A549 (cell line): ENCODE measurements at regions not wholly inside any gene's neighbourhood (a gene's known extent, or its start where the extent isn't known, plus 50 kb on each side); places are given as distances from the start of the nearest gene placed in this dataset.

Experiments
- ATAC-seq, 2 experiments: fragments of 200-7000 bp in 1 of 2; fragments of >200 bp in 1 of 2; cut with Nextera tagmentation in 1 of 2; cut with Tn5 transposase in 1 of 2; 3 replicates each; pipeline versions ENCODE4 v1.8.0 to v1.9.1; 2018 to 2020; ENCODE audit warnings: mild to moderate bottlenecking in 1 of 2, moderate library complexity in 1 of 2
- CTCF ChIA-PET: fragments of 300-600 bp; sonication (Branson Sonifier 250); formaldehyde crosslinking; extraction: SDS; loops from one replicate; lab custom pipeline; 2021; ENCODE audit warnings: antibody characterized with exemption, inconsistent platforms; lab: Yijun Ruan, JAX
- POLR2A ChIA-PET: fragments of 350-600 bp; formaldehyde crosslinking; extraction: SDS; loops from one replicate; lab custom pipeline; 2021; ENCODE audit warnings: antibody characterized with exemption, inconsistent platforms; lab: Yijun Ruan, JAX
- DNase-seq, 2 experiments: peaks; one replicate each; pipeline versions ENCODE4 v3.0.0 to v3.0.0-alpha.2; 2011 to 2016; ENCODE audit warnings: low read depth in 1 of 2, low spot score in 1 of 2
- FAIRE-seq: peaks from 2 replicates; lab custom pipeline; 2011; peaks lifted over from hg19 to GRCh38; lab: Jason Lieb, UNC
- H3K27ac ChIP-seq, 2 experiments: fragments of >200 bp; sonication (Bioruptor Twin); formaldehyde crosslinking; 3 replicates each; pipeline ENCODE4 v1.5.1; 2016 to 2017
- H3K4me1 ChIP-seq: fragments of >200 bp; sonication (Bioruptor Twin); formaldehyde crosslinking; 3 replicates; pipeline ENCODE4 v1.6.1; 2016
- H3K4me2 ChIP-seq: fragments of >200 bp; sonication (Bioruptor Twin); formaldehyde crosslinking; 3 replicates; pipeline ENCODE4 v1.6.1; 2016
- H3K4me3 ChIP-seq: fragments of >200 bp; sonication (Bioruptor Twin); formaldehyde crosslinking; 3 replicates; pipeline ENCODE4 v1.5.1; 2016
- H3K9me3 ChIP-seq: fragments of >200 bp; sonication (Bioruptor Twin); formaldehyde crosslinking; 3 replicates; pipeline ENCODE4 v1.6.1; 2016
- BCL3 ChIP-seq: fragments of >200 bp; sonication (Bioruptor Twin); formaldehyde crosslinking; IDR thresholded peaks from 3 replicates; pipeline ENCODE4 v1.6.1; 2016
- BHLHE40 ChIP-seq: IDR thresholded peaks from 2 replicates; pipeline ENCODE4 v1.6.1; 2012; ENCODE audit warnings: low read depth, low read length, inconsistent platforms
- CBX2 ChIP-seq: fragments of 200-600 bp; sonication (generic); IDR thresholded peaks from 2 replicates; pipeline ENCODE4 v1.6.1; 2016; ENCODE audit warnings: low read depth, mild to moderate bottlenecking, borderline replicate concordance
- CHD2 ChIP-seq: fragments of 150-350 bp; IDR thresholded peaks from 2 replicates; pipeline ENCODE4 v1.6.1; 2014; ENCODE audit warnings: low read length; ENCODE audit not compliant: partially characterized antibody
- CHD4 ChIP-seq: fragments of 200-600 bp; sonication (generic); IDR thresholded peaks from 2 replicates; pipeline ENCODE4 v1.6.1; 2016; ENCODE audit warnings: antibody characterized with exemption, mild to moderate bottlenecking, borderline replicate concordance
- FOXS1 ChIP-seq: fragments of 250-450 bp; sonication (Bioruptor Pico); IDR thresholded peaks from 2 replicates; pipeline ENCODE4 v1.5.0; 2020; ENCODE audit warnings: mild to moderate bottlenecking, moderate library complexity
- GATA3 ChIP-seq: IDR thresholded peaks from 2 replicates; pipeline ENCODE4 v1.6.1; 2012; ENCODE audit warnings: borderline replicate concordance
- HDAC2 ChIP-seq: fragments of 200-600 bp; sonication (generic); IDR thresholded peaks from 2 replicates; pipeline ENCODE4 v1.6.1; 2016
- HEYL ChIP-seq: fragments of 250-450 bp; sonication (Bioruptor Pico); IDR thresholded peaks from 2 replicates; pipeline ENCODE4 v1.8.0; 2021; ENCODE audit warnings: mild to moderate bottlenecking, moderate library complexity
- HOXB13 ChIP-seq: fragments of 250-450 bp; sonication (Bioruptor Pico); IDR thresholded peaks from 2 replicates; pipeline ENCODE4 v1.5.0; 2020; ENCODE audit warnings: low read depth, mild to moderate bottlenecking, moderate library complexity
- HOXB5 ChIP-seq: fragments of 250-450 bp; sonication (Bioruptor Pico); IDR thresholded peaks from 2 replicates; pipeline ENCODE4 v1.5.0; 2020; ENCODE audit warnings: mild to moderate bottlenecking, moderate library complexity
- JUN ChIP-seq, 2 experiments: fragments of >200 bp; sonication (Bioruptor Twin); formaldehyde crosslinking; IDR thresholded peaks; 2 replicates in 1 of 2; 3 replicates in 1 of 2; pipeline ENCODE4 v1.6.1; 2016 to 2017
- KDM1A ChIP-seq: fragments of 200-600 bp; sonication (generic); IDR thresholded peaks from 2 replicates; pipeline ENCODE4 v1.6.1; 2016; ENCODE audit warnings: low read depth, mild to moderate bottlenecking
- KDM5A ChIP-seq: fragments of 200-600 bp; sonication (generic); IDR thresholded peaks from 2 replicates; pipeline ENCODE4 v1.6.1; 2016; ENCODE audit warnings: antibody characterized with exemption, mild to moderate bottlenecking
- NFE2L2 ChIP-seq: fragments of 150-350 bp; conservative IDR thresholded peaks from 2 replicates; pipeline ENCODE4 v1.6.1; 2014; ENCODE audit warnings: low read length
- PBX3 ChIP-seq: IDR thresholded peaks from 2 replicates; pipeline ENCODE4 v1.6.1; 2012
- PHF8 ChIP-seq: fragments of 200-600 bp; sonication (generic); IDR thresholded peaks from 2 replicates; pipeline ENCODE4 v1.6.1; 2016; ENCODE audit warnings: low read depth, mild to moderate bottlenecking, antibody characterized with exemption, moderate library complexity, borderline replicate concordance
- RAD21 ChIP-seq, 2 experiments: fragments of >200 bp in 1 of 2; sonication (Bioruptor Twin) in 1 of 2; formaldehyde crosslinking in 1 of 2; IDR thresholded peaks in 1 of 2; conservative IDR thresholded peaks in 1 of 2; 2 replicates in 1 of 2; 3 replicates in 1 of 2; pipeline ENCODE4 v1.6.1; 2012 to 2018; ENCODE audit warnings: inconsistent platforms in 1 of 2
- RARB ChIP-seq: fragments of 250-450 bp; sonication (Bioruptor Pico); IDR thresholded peaks from 2 replicates; pipeline ENCODE4 v1.8.0; 2021; ENCODE audit warnings: mild to moderate bottlenecking, moderate library complexity
- RNF2 ChIP-seq: fragments of 200-600 bp; sonication (generic); IDR thresholded peaks from 2 replicates; pipeline ENCODE4 v1.6.1; 2016; ENCODE audit warnings: low read depth, mild to moderate bottlenecking, antibody characterized with exemption, moderate library complexity, borderline replicate concordance
- TP53 ChIP-seq: fragments of 250-450 bp; sonication (Bioruptor Pico); IDR thresholded peaks from 2 replicates; pipeline ENCODE4 v1.5.0; 2021; ENCODE audit warnings: mild to moderate bottlenecking, moderate library complexity
- ZC3H11A ChIP-seq: fragments of 450-650 bp; IDR thresholded peaks from 2 replicates; pipeline ENCODE4 v1.6.1; 2014; ENCODE audit warnings: antibody characterized with exemption, mild to moderate bottlenecking
- ZFP36 ChIP-seq: fragments of 450-650 bp; IDR thresholded peaks from 2 replicates; pipeline ENCODE4 v1.6.1; 2014; ENCODE audit warnings: borderline replicate concordance; ENCODE audit not compliant: partially characterized antibody
- ZNF302 ChIP-seq: fragments of 250-450 bp; sonication (Bioruptor Pico); IDR thresholded peaks from 2 replicates; pipeline ENCODE4 v1.9.0; 2021; ENCODE audit warnings: inconsistent platforms, mild to moderate bottlenecking, moderate library complexity
- WGBS: methylation state at CpG from one replicate; pipeline ENCODE4 v1.1.6; 2017; ENCODE audit errors: missing lambda C conversion rate; 5-methylcytosine and 5-hydroxymethylcytosine counted together

- Histone ChIP-seq H3K27ac (no peak overlapping the region), H3K4me3 (no peak overlapping the region), H3K9me3 (0 out of 3 replicates have a peak, but pooled peaks cover 2% of the 10 kb centered on the region), H3K4me1 (no peaks in the 10 kb centered on the region), H3K4me2 (no peak overlapping the region)
- WGBS: 69% methylated on average over 6 of the region's 8 CpGs
- no peak for ATAC-seq
- ChIA-PET CTCF (interaction anchor here (1.4 kb wide), 1 partner anchor 25 kb away, joined by 5 read pairs; no protein-coding TSS in a partner anchor), POLR2A (no interaction called here)
- no peak for TF ChIP-seq CHD4
- no peak for TF ChIP-seq BHLHE40
- no peak for TF ChIP-seq RARB (CRISPR knock-in tag)
- no peak for TF ChIP-seq JUN (IDR thresholded peaks at IDR 0.05)
- no peak for FAIRE-seq
- no peak for DNase-seq
Measured at GRCh38 chr21:36605426-36605825, 93.5 kb upstream of the SIM2 start.

DNA sequence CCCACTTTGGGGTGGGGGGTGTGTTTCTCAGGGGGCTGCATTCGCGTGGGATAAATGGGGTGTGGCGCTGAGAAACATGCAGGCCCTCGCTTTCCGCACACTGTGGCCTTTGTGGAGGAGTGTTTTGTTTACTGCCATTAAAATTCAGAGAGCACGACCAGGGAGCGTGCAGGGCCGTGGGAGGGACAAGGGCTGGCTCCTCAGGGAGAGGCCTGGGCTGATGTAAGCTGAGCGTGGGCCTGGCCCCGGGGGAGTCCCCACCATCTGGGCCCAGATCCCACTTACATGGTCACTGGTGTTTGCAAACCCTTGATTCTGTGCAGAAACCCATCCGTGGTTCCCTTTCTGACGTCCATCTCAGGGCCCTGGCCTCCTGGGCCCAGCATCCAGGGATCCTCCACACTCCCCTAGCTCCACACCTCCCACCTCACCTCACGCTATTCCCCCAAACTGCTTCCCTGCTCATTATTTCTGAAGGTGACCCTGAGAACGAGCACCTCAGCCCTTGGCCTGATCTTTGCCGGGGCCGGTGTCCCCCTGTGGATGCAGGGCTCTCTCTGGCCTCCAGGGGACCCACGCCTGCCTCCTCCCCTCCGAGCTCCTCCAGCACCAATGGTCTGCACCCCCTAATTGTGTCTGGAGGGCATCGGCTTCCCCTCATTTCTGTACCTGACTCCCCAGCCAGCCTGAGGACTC is 92.5 kb upstream of the SIM2 start:
- 64% methylated on average over 14 of the region's 19 CpGs for WGBS
- H3K4me2 ChIP-seq: no peak overlapping the region
- no peaks in the 10 kb centered on the region for H3K4me1 ChIP-seq
- POLR2A ChIA-PET: no interaction called here
- FAIRE-seq (no peak), DNase-seq (no peak), ATAC-seq (no peak)
- CTCF ChIA-PET: interaction anchor here (0.8 kb wide), 1 partner anchor 10 kb away, joined by 3 read pairs; no protein-coding TSS in a partner anchor
- H3K4me3 ChIP-seq: no peak overlapping the region
- 0 out of 3 replicates have a peak, but pooled peaks cover 2% of the 10 kb centered on the region for H3K9me3 ChIP-seq
- no peak overlapping the region for H3K27ac ChIP-seq
- no peak for TF ChIP-seq HEYL (CRISPR knock-in tag)

- DNase-seq (no peak), ATAC-seq (no peak), FAIRE-seq (no peak)
- no peak overlapping the region for H3K4me3 ChIP-seq
- no peak overlapping the region for H3K4me2 ChIP-seq
- CTCF ChIA-PET: no interaction called here
- 69% methylated on average over 4 of the region's 6 CpGs for whole genome bisulfite sequencing
- H3K27ac ChIP-seq: no peak overlapping the region
- 0 out of 3 replicates have a peak, but pooled peaks cover 2% of the 10 kb centered on the region for H3K9me3 ChIP-seq
- POLR2A ChIA-PET: no interaction called here
- no peaks in the 10 kb centered on the region for H3K4me1 ChIP-seq
- no peak for TF ChIP-seq TP53 (CRISPR knock-in tag)
- TF ChIP-seq, all 56 proteins: peak for 0
Measured at GRCh38 chr21:36606983-36607325, 92.0 kb upstream of the SIM2 start.

DNA sequence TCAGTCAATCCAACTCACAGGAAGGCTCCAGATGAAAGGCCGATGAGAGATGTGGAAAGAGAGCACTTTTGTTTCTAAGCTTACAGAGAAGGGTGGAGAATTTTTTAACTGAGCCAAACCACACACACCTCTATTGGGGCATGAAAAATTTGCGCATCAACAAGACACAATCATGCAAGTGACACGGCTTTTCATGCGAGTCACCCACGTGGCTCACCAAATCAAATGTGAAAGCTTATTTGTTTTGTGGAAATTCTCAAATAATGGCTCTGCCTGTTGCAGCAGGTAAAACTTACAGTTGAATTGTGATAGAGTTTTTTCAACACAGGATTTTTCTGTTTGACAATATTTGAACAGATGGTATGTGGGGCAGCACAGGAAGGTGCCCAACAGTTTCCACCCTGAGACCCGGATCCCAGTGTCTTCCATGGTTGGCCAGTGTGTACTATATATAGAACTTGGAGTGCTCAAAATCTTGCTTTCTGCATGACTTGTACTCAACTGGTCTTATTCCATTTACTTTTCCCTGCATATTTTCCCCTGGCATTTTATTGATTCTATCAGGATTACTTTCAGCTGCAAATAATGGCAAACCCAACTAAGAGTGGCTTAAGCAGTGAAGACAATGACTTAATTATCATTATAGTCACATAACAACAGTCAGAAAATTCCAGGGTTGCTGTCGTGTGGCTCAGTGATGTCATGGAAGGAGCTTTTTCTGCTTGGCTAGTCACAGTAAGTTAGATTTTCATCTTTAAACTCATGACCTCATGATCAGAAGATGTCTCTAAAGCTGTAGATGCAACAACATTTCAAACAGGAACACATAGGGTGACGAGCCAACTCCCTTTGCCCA is 90.6 kb upstream of the SIM2 start:
- DNase-seq (no peak), ATAC-seq (no peak), FAIRE-seq (no peak)
- H3K4me1 ChIP-seq: no peaks in the 10 kb centered on the region
- POLR2A ChIA-PET: no interaction called here
- no peak overlapping the region for H3K4me3 ChIP-seq
- no peak overlapping the region for H3K27ac ChIP-seq
- CTCF ChIA-PET: interaction anchor here (0.6 to 1.3 kb wide), 3 partner anchors 15 to 186 kb away, joined by 3 read pairs; no protein-coding TSS in a partner anchor
- no peak overlapping the region for H3K4me2 ChIP-seq
- WGBS: 69% methylated on average over 8 of the region's 8 CpGs
- TF ChIP-seq PHF8 (no peak), PBX3 (no peak), GATA3 (no peak), ZC3H11A (no peak), HOXB13 (CRISPR knock-in tag) (no peak), RAD21 (conservative IDR thresholded peaks at IDR 0.05 in 1 of 2, IDR thresholded peaks at IDR 0.05 in 1 of 2) (no peak), TP53 (CRISPR knock-in tag) (no peak), HOXB5 (no peak)
- H3K9me3 ChIP-seq: 0 out of 3 replicates have a peak, but pooled peaks cover 2% of the 10 kb centered on the region

DNA sequence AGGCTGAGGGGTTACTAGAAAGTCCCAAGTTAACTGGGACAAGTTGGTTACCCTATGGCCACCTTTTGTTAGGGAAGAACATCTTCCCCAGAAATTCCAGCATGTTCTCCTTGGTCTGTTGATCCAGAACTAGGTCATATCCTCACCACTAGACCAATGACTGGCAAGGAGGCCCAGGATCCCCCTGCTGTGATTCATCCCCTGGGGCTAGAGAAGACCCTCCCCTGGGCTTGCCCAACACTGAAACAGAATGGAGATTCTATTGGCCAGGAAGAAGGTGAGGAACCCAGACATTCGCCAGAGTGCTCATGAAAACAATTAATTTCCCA is 90.1 kb upstream of the SIM2 start:
- ChIA-PET CTCF (interaction anchor here (0.6 to 1.3 kb wide), 2 partner anchors 14 to 187 kb away, joined by 3 read pairs; no protein-coding TSS in a partner anchor), POLR2A (no interaction called here)
- FAIRE-seq: no peak
- WGBS: 80% methylated on average over 1 of the region's 1 CpG
- no peak overlapping the region for H3K4me3 ChIP-seq
- ATAC-seq: no peak
- no peak overlapping the region for H3K27ac ChIP-seq
- no peaks in the 10 kb centered on the region for H3K4me1 ChIP-seq
- H3K9me3 ChIP-seq: 0 out of 3 replicates have a peak, but pooled peaks cover 2% of the 10 kb centered on the region
- DNase-seq: no peak
- no peak overlapping the region for H3K4me2 ChIP-seq
- TF ChIP-seq RNF2 (no peak), BCL3 (no peak), CBX2 (no peak), TP53 (CRISPR knock-in tag) (no peak), ZC3H11A (no peak), CHD2 (no peak), HOXB5 (no peak), NFE2L2 (no peak), BHLHE40 (no peak), ZNF302 (CRISPR knock-in tag) (no peak), KDM5A (no peak), HDAC2 (no peak), ZFP36 (no peak), FOXS1 (CRISPR knock-in tag) (no peak), KDM1A (no peak)
